HG02970 (cell line): ENCODE measurements at regions not wholly inside any gene's neighbourhood (a gene's known extent, or its start where the extent isn't known, plus 50 kb on each side); places are given as distances from the start of the nearest gene placed in this dataset.

ENCODE experiments used
- ATAC-seq: cut with Tn5 transposase; IDR thresholded peaks from one replicate; pipeline ENCODE4 v1.9.1; 2021; ENCODE audit warnings: mild to moderate bottlenecking, moderate library complexity, moderate number of reproducible peaks; ENCODE audit not compliant: unreplicated experiment, low FRiP score

DNA sequence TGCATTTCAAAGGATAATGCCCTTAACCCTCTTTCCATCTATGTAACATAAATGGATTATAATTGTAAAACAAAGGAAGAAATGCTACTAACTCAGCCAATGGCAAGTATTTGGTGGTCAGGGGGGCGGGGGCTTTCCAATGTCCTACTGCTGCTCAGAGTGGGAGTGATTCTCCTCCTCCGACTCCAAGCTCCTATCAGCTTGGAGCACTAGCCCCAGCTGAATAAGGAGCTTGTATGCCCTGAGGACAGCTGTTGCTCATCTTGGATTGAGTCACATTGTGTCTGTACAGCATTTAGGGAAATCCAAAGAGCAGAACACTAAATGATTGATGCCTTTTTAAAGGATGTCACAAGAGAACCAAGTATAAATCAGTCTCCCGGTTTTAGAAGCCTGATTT is 105.6 kb upstream of the ZNF521 start:
- no peak for ATAC-seq

DNA sequence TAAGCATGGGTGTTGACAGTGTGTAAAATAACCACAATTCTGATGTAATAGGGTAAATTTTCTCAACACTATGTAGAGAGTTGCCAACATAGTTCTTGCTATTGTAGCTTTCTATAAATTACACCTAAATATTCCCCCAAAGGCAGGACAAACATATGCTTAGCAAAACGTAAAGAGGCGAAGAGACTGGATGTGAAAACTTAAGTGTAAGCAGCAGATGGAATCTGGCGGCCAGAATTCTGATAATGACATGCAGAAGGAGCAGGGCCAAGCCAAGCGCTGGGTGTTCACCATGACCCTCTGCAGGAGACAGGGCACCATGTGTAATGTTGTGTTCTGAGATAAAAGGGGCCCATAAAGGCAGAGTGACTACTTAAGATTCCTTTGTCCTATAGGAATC is 105.2 kb upstream of the ZNF521 start:
- ATAC-seq, result no peak

DNA sequence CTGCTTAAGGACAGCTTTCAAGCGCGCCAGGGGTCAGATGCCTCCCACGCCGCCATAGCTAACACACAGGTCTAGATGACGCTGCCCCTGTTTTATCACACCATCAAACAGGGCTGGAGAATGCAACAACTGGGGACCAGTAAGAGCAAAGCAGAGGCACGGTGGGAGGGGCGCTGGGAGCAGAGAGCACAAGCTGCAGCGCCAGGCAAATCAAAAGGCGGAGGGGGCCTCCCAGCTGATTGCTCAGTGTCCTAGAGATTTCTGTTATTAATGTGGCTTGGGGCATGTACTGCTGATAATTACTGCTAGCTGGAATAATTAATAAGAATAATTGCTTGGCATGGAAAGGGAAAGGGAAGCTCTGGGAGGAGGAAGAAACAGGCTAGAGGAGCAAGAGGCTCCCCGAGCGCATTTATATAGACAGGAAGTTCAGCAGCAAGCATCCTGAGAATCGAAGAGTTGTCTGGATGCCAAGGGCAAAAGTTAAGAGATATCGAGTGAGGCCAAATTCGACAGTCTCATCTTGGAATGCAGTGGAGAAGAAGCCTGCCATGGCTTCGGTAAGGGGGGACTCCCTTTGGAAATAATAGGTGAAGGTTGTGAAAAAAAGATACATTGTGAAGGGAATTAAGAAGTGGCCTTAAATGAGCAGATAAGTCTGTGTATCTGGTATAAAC is 104.5 kb upstream of the ZNF521 start:
- no peak for ATAC-seq

DNA sequence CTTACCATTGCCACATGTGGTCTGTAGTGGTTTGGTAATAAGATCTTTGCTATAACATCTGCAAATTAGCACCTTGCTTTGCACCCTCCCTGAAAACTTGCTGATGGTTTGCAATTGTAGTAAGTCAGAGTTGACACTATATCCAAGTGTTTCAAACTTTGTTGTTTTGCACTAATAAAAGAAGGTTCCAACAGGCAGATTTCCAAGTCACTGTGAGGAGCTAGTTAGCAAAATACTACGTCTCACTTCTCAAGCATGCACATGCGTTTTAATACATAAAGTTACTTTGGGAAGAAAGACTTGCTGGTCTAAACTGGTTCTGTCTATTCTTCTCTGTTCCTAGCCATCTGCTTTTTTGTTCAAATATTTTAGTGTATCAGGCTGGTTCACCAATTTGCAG is 103.7 kb upstream of the ZNF521 start:
- ATAC-seq, result no peak

DNA sequence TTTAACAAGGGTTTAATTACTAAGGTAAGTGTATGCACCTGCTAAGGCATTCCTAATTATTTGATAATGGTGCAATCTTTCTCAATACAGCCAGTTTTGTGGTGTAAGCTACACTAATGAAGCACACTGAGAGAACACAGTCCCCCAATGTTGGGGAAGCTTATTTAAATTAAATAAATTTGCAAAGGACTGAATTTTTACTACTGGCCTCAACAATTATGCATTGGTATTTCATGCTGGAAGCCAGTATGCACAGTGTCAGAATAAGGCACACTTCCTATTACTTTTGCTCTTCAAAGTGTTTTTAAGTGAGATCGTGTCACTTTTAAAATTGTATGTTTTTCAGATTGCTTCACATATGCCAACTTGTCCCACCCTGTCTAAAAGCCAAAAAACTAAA is 103.2 kb upstream of the ZNF521 start:
- no peak for ATAC-seq

DNA sequence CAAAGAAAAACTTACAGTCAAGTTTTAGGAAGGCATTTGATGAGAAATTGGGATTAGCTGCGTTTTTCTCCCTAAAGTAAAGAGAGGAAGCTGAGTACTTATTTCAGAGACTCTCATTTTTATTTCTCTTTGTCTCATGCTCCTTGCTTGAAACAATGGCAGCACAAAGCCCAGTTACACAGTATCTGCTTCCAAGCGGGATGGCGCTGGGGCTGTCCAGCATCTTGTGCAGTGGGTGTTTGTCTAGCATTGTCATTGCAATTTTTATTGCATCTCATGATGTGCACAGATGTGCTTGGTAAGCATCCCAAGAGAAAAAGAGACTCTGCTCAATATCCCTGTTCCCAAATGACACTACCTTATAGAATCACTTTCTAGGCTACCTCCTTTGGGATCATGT is 102.8 kb upstream of the ZNF521 start:
- ATAC-seq, result no peak

DNA sequence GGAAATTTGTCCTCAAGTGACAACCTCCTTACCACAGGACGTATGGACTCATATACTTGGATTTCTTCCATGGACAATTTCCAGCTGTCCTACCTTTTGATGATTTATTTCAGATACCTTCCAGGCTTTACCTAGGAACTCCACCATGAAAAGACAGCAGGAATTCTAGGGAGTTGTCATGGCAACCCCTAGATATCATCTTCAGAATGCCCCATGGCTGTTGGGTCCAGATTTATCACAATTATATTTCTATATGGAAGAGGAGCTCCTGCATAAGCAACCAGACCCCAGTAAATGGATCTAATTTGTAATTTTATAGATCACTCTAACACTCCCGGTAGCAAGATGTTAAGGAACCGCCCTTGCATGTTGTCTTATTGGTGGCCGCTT is 102.3 kb upstream of the ZNF521 start:
- ATAC-seq, result no peak

DNA sequence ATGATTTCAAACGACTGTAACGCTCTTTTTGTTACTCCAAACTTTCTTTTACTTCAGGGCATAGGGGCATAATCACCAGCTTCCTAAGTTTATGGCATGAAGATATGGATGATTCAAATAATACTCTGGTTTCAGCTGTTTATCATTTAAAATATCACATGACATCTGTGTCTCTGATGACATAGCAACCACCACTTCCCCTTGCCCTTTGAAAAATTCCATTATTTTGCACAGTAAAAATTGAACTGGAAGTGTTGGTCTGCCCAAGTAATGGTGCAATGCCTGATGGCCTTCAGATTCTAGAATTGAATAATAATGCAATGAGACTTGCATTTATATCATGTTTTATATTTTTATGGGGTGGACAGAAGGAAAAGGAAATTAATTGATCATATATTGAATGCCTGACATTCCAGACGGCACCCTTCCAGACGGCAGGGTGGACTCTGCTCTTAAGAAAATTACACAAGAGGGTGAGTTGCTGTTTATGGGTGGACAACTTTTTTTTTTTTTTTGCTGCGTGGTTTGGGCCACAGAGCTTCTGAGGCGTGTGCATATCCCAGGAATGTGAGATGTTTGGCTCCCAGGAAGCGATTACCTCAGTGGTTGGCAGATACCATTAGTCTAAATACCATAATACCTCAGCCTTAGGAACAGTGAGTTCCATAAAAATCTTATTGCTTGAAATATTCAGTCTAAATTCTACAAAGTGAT is 101.7 kb upstream of the ZNF521 start:
- no peak for ATAC-seq

DNA sequence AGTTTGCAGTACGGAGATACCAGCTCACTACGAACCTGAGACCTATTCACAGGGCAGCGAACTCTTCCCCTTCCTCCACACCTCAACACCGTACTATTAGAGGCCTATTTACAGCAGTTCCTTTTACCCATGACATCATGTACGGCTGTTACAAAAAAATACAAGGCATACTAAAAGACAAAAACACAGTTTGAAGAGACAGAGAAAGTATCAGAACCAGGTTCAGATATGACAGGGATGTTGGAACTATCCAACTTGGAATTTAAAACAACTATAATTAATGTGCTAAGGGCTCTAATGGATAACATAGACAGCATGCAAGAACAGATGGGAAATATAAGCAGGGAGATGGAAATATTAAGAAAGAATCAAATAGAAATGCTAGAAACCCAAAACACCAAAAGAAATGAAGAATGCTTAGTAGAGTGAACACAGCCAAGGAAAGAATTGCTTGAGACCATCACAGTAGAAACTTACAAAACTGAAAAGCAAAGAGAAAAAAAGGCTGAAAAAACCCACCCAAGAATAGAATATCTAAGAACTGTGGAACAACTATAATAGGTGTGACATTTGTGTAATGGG is 99.2 kb upstream of the ZNF521 start:
- no peak for ATAC-seq

DNA sequence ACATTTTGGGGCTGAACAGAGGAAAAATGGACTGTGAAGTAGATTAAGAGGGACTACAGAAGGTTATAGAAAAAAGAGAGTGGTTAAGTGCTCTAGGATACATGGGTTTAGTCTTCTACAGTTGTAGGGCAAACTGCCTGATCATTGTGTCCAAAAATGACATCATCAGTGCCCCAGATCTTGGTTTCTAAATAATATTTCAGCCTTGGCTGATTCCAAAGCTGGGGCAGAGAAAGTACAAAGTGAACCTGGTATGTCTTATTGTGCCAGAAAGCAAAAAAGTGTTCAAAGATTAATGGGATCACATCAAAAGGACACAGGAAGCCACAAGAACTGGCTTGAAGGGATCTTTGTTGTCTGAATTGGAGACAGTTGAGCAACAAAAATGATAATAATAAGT is 97.1 kb upstream of the ZNF521 start:
- no peak for ATAC-seq

DNA sequence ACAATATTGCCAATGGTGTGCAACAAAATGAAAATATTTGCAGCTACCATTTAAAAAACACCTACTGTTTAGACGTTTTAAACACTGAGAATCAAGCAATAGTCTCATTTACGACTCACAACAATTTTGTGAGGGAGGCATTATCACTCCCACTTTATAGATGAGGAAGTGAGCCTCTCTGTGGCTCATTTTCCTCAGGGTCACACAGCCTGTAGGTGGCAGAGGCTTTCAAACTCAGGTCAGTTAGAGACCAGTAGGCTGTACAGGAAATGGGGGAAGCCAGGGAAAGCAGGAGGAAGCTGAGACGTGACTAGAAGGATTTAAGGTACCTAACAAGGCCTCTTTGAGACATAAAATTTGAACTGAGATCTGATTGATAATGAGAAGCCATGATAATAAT is 95.0 kb upstream of the ZNF521 start:
- no peak for ATAC-seq

DNA sequence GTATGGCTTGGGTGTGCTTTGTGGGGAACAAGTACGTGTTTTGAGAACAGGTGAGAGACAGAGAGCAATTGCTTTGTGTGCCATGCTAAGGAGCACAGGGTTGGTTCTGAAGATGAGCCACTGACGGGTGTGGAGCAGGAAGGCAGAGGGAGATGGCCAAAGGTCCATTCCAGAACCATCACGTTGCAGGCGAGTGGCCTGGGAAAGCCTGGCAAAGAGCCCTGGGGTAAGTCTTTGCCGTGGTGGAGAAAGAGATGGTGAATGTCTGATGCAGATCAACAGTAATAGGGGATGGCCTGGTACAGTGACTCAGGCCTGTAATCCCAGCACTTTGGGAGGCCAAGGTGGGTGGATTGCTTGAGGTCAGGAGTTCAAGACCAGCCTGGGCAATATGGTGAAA is 93.5 kb upstream of the ZNF521 start:
- no peak for ATAC-seq

DNA sequence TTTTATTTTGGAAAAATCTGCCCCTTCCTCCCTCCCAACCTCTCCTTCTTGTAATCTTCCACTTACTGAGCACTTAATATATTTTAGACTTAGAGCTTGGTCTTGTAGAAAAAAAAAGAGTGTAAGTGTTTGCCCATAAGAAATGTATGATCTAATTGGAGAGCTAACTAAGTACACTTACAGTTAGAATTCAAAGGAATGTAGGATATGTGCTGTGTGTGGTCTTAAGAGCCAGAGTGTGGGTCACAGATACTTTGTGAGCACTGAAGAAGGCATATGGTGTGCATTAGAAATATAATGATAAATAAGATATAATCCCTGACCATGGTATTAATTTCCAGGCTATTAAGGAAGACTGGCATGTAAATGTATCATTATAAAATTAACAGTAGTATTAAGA is 91.8 kb upstream of the ZNF521 start:
- ATAC-seq, result no peak

DNA sequence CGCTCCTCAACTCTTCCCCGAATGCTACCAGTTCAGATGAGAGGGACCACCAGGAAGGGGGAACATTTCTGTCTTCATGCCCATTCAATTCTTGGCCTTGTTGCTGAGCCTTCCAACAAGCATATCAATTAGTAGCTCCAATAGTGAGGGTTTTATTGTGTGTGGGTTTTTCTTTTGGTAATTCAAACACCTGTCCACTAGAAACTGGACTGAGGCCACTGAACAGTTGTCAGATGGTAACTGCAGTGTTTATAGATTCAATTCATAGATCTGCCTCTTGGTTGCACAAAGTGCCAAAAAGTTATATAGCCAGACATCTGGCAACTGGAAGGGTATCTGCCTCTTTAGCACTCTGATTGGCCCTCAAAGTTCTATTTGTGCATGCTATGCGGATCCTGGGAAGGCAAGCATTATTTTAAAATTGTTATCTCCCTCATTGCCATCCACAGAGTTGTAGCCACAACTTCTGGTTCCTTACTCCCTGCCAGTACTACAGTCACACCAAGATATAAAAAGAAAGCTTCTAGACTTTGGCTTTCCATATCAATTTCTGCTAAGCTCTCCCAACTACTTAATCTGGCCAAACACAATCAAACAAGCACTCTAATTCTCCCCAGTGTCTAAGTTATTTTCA is 83.3 kb upstream of the ZNF521 start:
- no peak for ATAC-seq

DNA sequence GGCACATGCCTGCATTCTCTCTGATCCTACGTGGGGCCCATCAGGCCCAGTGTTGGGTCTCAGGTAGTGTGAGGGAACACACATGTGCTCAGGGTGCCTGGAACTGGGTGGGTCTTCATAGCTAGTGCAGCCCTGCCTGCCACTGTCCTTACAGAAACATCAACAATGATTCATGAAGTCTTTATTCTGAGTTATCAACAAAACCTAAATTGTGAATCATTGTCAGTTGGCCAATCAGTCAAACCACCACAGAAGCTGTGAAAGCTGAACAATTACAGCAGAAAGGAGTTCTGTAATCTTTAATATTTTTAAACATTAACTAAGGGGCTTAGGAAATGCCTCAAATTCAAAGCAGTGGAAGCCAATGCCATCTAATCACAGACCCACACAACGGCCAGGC is 82.8 kb upstream of the ZNF521 start:
- no peak for ATAC-seq

DNA sequence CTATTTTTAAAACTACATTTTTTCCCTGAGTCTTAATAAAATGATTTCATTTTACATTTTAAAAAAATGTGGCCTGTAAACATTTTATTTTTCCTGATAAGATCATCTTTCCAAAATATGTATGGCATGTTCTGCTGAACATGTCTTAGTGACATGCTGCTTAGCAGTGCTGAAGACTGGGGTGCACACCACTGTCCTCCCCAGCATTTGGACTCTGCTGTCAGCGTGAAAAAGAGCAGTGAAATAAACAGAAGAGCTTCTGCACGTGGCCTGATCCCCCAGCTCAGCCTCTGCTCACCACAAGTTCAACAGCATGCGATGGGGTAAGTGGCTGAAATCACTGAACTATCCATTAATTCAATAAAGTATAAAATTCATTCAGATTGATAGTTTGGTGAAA is 81.6 kb upstream of the ZNF521 start:
- ATAC-seq, result no peak

DNA sequence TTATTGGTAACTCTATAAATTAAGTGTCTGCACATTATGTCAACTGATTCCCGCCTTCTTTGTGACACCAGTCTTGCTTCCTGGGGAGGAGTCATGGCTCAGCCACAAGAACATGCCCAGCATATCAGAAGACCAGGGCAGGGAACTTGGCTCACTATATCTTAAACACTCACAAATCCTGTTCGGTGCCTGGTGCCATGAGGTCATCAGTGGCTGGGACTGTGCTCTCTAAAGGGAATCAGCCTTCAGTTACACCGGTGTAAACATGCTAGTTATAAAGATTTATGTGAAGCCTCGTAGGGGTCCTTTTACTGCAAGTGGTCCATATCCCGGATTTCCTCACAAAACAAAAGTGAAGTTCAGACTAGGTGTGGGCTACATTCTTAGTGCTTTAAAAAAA is 73.1 kb upstream of the ZNF521 start:
- ATAC-seq, result no peak

DNA sequence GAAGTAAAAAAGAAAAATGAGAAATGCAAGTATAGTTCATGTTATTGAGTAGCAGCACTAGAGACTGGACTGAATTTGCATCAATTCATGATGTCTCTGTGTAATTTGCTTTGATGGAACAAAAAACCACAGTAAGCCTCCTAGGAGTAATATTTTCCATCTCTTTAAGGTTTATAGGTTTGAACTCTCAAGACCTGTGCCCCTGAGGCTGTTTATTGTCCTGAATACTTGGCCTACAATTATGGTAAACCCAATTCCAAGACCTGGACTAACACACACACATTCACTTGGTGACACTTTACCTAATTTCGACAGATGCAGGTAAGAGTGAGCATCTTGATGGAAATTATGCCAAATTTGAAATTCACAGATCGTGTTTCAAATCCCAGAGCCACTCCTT is 71.8 kb upstream of the ZNF521 start:
- ATAC-seq, result no peak

DNA sequence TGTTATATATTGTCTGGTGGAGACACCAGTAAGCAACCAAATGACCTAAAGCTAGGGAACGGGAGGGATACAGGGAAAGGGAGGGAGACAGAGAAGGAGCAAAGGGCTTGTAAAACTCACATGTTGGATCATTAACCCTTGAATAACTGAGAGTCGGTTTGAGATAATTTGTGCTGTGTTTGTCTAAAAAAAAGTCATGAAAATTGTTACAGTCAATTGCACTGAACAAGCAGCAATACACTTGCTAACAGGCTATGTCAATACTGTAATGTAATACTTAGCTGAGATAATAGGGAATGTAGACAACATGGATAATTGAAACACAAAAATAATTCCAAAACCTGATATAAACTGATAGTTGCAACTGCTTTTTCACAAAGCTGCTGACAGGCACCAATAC is 71.3 kb upstream of the ZNF521 start:
- no peak for ATAC-seq

DNA sequence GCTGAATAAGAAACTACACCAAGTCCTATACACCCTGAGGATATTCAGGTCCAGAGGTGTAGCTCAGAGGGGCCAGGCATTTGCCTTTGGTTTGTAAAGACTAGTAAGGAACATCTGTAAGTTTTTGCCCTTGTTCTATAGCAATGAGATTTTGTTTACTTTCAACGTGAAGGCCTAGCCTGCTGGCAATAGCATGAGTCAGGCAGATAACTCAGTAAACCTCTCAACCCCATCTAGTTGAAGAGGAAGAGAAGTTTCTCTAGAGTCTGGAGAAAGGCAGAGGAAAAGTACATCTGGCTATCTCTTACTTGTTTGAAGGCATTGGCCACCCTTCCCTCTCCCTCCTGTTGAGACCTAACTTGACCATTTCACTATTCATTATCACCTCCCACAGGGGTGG is 70.3 kb upstream of the ZNF521 start:
- ATAC-seq, result no peak

DNA sequence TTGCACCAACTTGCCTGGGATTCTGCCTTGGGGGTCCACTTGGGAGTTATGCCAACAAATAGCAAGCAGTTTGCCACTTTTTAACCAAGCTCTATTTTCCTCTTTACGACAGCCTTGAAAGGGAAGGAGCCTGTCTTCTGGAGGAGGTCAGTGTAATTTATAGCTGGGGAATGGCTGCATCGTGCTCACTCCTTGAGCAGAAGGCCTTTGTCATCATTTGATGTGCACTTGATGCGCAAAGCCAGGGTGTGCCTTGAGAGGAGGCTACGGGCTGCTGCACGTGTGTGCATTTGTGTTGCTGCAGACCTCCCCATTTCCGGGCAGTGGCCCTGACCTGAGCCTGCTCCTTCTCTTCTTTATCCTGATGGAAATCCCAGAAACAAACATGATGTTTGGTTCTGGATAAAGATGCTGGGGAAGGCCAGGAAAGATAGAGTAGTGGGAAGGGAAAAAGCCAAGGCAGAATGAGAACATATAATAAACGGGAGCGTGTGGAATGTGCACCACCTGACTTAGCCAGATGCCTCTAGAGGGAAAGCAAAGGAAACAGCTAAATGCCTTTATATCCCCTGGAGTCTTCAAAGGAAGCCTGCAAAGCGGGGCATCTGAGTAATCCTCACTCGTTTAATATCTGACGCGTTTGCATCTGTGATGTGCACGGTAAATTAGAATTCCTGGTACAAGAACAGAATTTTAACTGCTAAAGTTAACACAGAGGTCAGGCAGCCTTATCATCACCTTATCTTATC is 68.3 kb upstream of the ZNF521 start:
- ATAC-seq, result no peak
